ENCODE measurements at regions not wholly inside any gene's neighbourhood (a gene's known extent, or its start where the extent isn't known, plus 50 kb on each side); places are given as distances from the start of the nearest gene placed in this dataset.

- intact Hi-C loops (cut with DNase I) = no loop called here
- 30 to 44% methylated on average over 1 of the region's 1 CpG for WGBS, 2 donors
- ATAC-seq (ENCODE audit: low FRiP score) = no peak
These were observed 291.2 kb upstream of the ADGRB3 start for GRCh38 chr6:68343901-68344300.

GRCh38 chr6:68342286-68342685 is 292.8 kb upstream of the ADGRB3 start:
- no peaks in the 10 kb centered on the region for H3K36me3 ChIP-seq (ENCODE audit: control insufficient read depth in 1 of 2, insufficient read depth in 2 of 2, low read length in 1 of 2)
- H3K4me3 ChIP-seq (ENCODE audit: low read length in 2 of 2) = no peak overlapping the region
- no peak for DNase-seq
- H3K27me3 ChIP-seq (ENCODE audit: control insufficient read depth in 1 of 2, insufficient read depth in 2 of 2, low read length in 1 of 2) = no peaks in the 10 kb centered on the region
- no peaks in the 10 kb centered on the region for H3K4me1 ChIP-seq (ENCODE audit: control insufficient read depth in 1 of 2, insufficient read depth in 2 of 2, low read length in 2 of 2)
- intact Hi-C loops (cut with DNase I) = no loop called here
- H3K27ac ChIP-seq (ENCODE audit: low read depth in 1 of 2, low read length in 2 of 2) = no peak overlapping the region
- no peaks in the 10 kb centered on the region for H3K9me3 ChIP-seq (ENCODE audit: control insufficient read depth, low read length)
- WGBS, 2 donors = 67 to 70% methylated on average over 1 of the region's 1 CpG
- ATAC-seq (ENCODE audit: low FRiP score) = no peak

More at GRCh38 chr6:68343901-68344300, 291.2 kb upstream of the ADGRB3 start:
- Histone ChIP-seq H3K4me3 (ENCODE audit: low read length in 2 of 2) (no peak overlapping the region), H3K27ac (ENCODE audit: low read depth in 1 of 2, low read length in 2 of 2) (no peak overlapping the region), H3K9me3 (ENCODE audit: control insufficient read depth, low read length) (no peaks in the 10 kb centered on the region), H3K36me3 (ENCODE audit: control insufficient read depth in 1 of 2, insufficient read depth in 2 of 2, low read length in 1 of 2) (no peaks in the 10 kb centered on the region), H3K27me3 (ENCODE audit: control insufficient read depth in 1 of 2, insufficient read depth in 2 of 2, low read length in 1 of 2) (no peaks in the 10 kb centered on the region), H3K4me1 (ENCODE audit: control insufficient read depth in 1 of 2, insufficient read depth in 2 of 2, low read length in 2 of 2) (no peaks in the 10 kb centered on the region)
- DNase-seq = no peak

DNA sequence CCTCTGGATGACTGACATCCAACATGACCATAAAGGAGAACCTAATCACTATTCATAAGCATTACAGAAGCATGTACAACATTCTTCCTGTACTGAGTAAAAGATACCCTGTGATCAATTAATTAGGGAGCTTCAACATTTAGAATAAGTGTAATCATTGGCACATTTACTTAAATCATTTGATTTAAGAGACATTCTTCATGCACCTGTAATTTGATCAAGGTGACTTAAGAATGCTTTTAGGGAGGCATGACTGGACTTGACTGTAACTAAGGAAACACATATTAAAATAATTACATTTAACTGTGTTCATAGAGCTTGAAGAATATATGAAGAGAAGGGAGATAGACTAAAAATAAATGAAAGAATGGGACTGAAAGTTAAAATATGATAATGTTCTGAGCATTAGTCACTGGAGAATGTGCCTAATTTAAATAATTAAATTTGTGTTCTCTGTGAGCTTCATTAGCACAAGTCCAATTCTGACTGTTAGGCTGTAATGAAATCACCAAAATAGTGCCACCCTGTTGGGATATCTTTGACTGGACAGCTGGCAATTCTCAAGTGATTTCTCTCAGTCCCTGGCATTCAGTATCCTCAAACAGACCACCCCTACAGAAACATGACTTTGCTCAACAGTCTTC is 295.5 kb upstream of the ADGRB3 start:
- Histone ChIP-seq H3K4me3 (ENCODE audit: low read length in 2 of 2) (no peak overlapping the region), H3K4me1 (ENCODE audit: control insufficient read depth in 1 of 2, insufficient read depth in 2 of 2, low read length in 2 of 2) (no peaks in the 10 kb centered on the region), H3K27me3 (ENCODE audit: control insufficient read depth in 1 of 2, insufficient read depth in 2 of 2, low read length in 1 of 2) (no peaks in the 10 kb centered on the region), H3K9me3 (ENCODE audit: control insufficient read depth, low read length) (no peaks in the 10 kb centered on the region), H3K27ac (ENCODE audit: low read depth in 1 of 2, low read length in 2 of 2) (no peak overlapping the region), H3K36me3 (ENCODE audit: control insufficient read depth in 1 of 2, insufficient read depth in 2 of 2, low read length in 1 of 2) (no peaks in the 10 kb centered on the region)
- intact Hi-C loops (cut with DNase I) = no loop called here
- ATAC-seq (ENCODE audit: low FRiP score) = no peak
- DNase-seq = no peak

GRCh38 chr6:68333442-68333841 is 301.6 kb upstream of the ADGRB3 start:
- no peak overlapping the region for H3K27ac ChIP-seq (ENCODE audit: low read depth in 1 of 2, low read length in 2 of 2)
- no peaks in the 10 kb centered on the region for H3K27me3 ChIP-seq (ENCODE audit: control insufficient read depth in 1 of 2, insufficient read depth in 2 of 2, low read length in 1 of 2)
- H3K36me3 ChIP-seq (ENCODE audit: control insufficient read depth in 1 of 2, insufficient read depth in 2 of 2, low read length in 1 of 2) = no peaks in the 10 kb centered on the region
- H3K4me3 ChIP-seq (ENCODE audit: low read length in 2 of 2) = no peak overlapping the region
- intact Hi-C loops (cut with DNase I) = no loop called here
- ATAC-seq (ENCODE audit: low FRiP score) = no peak
- no peaks in the 10 kb centered on the region for H3K4me1 ChIP-seq (ENCODE audit: control insufficient read depth in 1 of 2, insufficient read depth in 2 of 2, low read length in 2 of 2)
- DNase-seq = no peak
- no peaks in the 10 kb centered on the region for H3K9me3 ChIP-seq (ENCODE audit: control insufficient read depth, low read length)

GRCh38 chr6:68328156-68328555 is 306.9 kb upstream of the ADGRB3 start:
- Histone ChIP-seq H3K4me3 (ENCODE audit: low read length in 2 of 2) (no peak overlapping the region), H3K4me1 (ENCODE audit: control insufficient read depth in 1 of 2, insufficient read depth in 2 of 2, low read length in 2 of 2) (no peaks in the 10 kb centered on the region), H3K27me3 (ENCODE audit: control insufficient read depth in 1 of 2, insufficient read depth in 2 of 2, low read length in 1 of 2) (no peaks in the 10 kb centered on the region), H3K36me3 (ENCODE audit: control insufficient read depth in 1 of 2, insufficient read depth in 2 of 2, low read length in 1 of 2) (no peaks in the 10 kb centered on the region), H3K27ac (ENCODE audit: low read depth in 1 of 2, low read length in 2 of 2) (no peak overlapping the region), H3K9me3 (ENCODE audit: control insufficient read depth, low read length) (no peaks in the 10 kb centered on the region)
- intact Hi-C loops (cut with DNase I) = no loop called here
- ATAC-seq (ENCODE audit: low FRiP score) (no peak), DNase-seq (no peak)
- WGBS, 2 donors = 88% methylated on average over 2 of the region's 2 CpGs

- H3K36me3 ChIP-seq (ENCODE audit: control insufficient read depth in 1 of 2, insufficient read depth in 2 of 2, low read length in 1 of 2) = no peaks in the 10 kb centered on the region
- no peak for DNase-seq
- no peak for ATAC-seq (ENCODE audit: low FRiP score)
- H3K27me3 ChIP-seq (ENCODE audit: control insufficient read depth in 1 of 2, insufficient read depth in 2 of 2, low read length in 1 of 2) = no peaks in the 10 kb centered on the region
- WGBS, 2 donors = 69% methylated on average over 4 of the region's 4 CpGs
- no peak overlapping the region for H3K27ac ChIP-seq (ENCODE audit: low read depth in 1 of 2, low read length in 2 of 2)
- H3K4me3 ChIP-seq (ENCODE audit: low read length in 2 of 2) = no peak overlapping the region
- intact Hi-C loops (cut with DNase I) = no loop called here
- H3K9me3 ChIP-seq (ENCODE audit: control insufficient read depth, low read length) = no peaks in the 10 kb centered on the region
- H3K4me1 ChIP-seq (ENCODE audit: control insufficient read depth in 1 of 2, insufficient read depth in 2 of 2, low read length in 2 of 2) = no peaks in the 10 kb centered on the region
These were observed 308.3 kb upstream of the ADGRB3 start for GRCh38 chr6:68326762-68327161.

- H3K4me1 ChIP-seq (ENCODE audit: control insufficient read depth in 1 of 2, insufficient read depth in 2 of 2, low read length in 2 of 2) = no peaks in the 10 kb centered on the region
- intact Hi-C loops (cut with DNase I) = no loop called here
- no peak overlapping the region for H3K27ac ChIP-seq (ENCODE audit: low read depth in 1 of 2, low read length in 2 of 2)
- no peaks in the 10 kb centered on the region for H3K36me3 ChIP-seq (ENCODE audit: control insufficient read depth in 1 of 2, insufficient read depth in 2 of 2, low read length in 1 of 2)
- no peak for ATAC-seq (ENCODE audit: low FRiP score)
- no peaks in the 10 kb centered on the region for H3K27me3 ChIP-seq (ENCODE audit: control insufficient read depth in 1 of 2, insufficient read depth in 2 of 2, low read length in 1 of 2)
- no peaks in the 10 kb centered on the region for H3K9me3 ChIP-seq (ENCODE audit: control insufficient read depth, low read length)
- no peak overlapping the region for H3K4me3 ChIP-seq (ENCODE audit: low read length in 2 of 2)
- no peak for DNase-seq
- 37 to 58% methylated on average over 2 of the region's 2 CpGs for WGBS, 2 donors
These were observed 317.7 kb upstream of the ADGRB3 start for GRCh38 chr6:68317366-68317765.

GRCh38 chr6:68313911-68314310 is 321.2 kb upstream of the ADGRB3 start:
- DNase-seq = no peak
- no peaks in the 10 kb centered on the region for H3K4me1 ChIP-seq (ENCODE audit: control insufficient read depth in 1 of 2, insufficient read depth in 2 of 2, low read length in 2 of 2)
- no peak overlapping the region for H3K4me3 ChIP-seq (ENCODE audit: low read length in 2 of 2)
- intact Hi-C loops (cut with DNase I) = no loop called here
- no peak overlapping the region for H3K27ac ChIP-seq (ENCODE audit: low read depth in 1 of 2, low read length in 2 of 2)
- no peaks in the 10 kb centered on the region for H3K27me3 ChIP-seq (ENCODE audit: control insufficient read depth in 1 of 2, insufficient read depth in 2 of 2, low read length in 1 of 2)
- ATAC-seq (ENCODE audit: low FRiP score) = no peak
- H3K9me3 ChIP-seq (ENCODE audit: control insufficient read depth, low read length) = no peaks in the 10 kb centered on the region
- no peaks in the 10 kb centered on the region for H3K36me3 ChIP-seq (ENCODE audit: control insufficient read depth in 1 of 2, insufficient read depth in 2 of 2, low read length in 1 of 2)
- 34 to 47% methylated on average over 1 of the region's 1 CpG for WGBS, 2 donors

- WGBS, 2 donors = 68 to 74% methylated on average over 1 of the region's 1 CpG
These were observed 327.8 kb upstream of the ADGRB3 start for GRCh38 chr6:68307301-68307700.

More at GRCh38 chr6:68307301-68307700, 327.8 kb upstream of the ADGRB3 start:
- H3K4me3 ChIP-seq (ENCODE audit: low read length in 2 of 2) = no peak overlapping the region
- no peaks in the 10 kb centered on the region for H3K9me3 ChIP-seq (ENCODE audit: control insufficient read depth, low read length)
- H3K4me1 ChIP-seq (ENCODE audit: control insufficient read depth in 1 of 2, insufficient read depth in 2 of 2, low read length in 2 of 2) = peaks cover 0 to 1% of the 10 kb centered on the region in 2 donors
- H3K27ac ChIP-seq (ENCODE audit: low read depth in 1 of 2, low read length in 2 of 2) = no peak overlapping the region
- ATAC-seq (ENCODE audit: low FRiP score) = no peak
- no peaks in the 10 kb centered on the region for H3K36me3 ChIP-seq (ENCODE audit: control insufficient read depth in 1 of 2, insufficient read depth in 2 of 2, low read length in 1 of 2)
- H3K27me3 ChIP-seq (ENCODE audit: control insufficient read depth in 1 of 2, insufficient read depth in 2 of 2, low read length in 1 of 2) = no peaks in the 10 kb centered on the region
- intact Hi-C loops (cut with DNase I) = no loop called here
- no peak for DNase-seq

All from aorta (tissue), 5 donors.